ENCODE measurements at regions not wholly inside any gene's neighbourhood (a gene's known extent, or its start where the extent isn't known, plus 50 kb on each side); places are given as distances from the start of the nearest gene placed in this dataset.
A peak's percentile ranks its signal among the peaks of the same experiment; 100 is the strongest.

DNA sequence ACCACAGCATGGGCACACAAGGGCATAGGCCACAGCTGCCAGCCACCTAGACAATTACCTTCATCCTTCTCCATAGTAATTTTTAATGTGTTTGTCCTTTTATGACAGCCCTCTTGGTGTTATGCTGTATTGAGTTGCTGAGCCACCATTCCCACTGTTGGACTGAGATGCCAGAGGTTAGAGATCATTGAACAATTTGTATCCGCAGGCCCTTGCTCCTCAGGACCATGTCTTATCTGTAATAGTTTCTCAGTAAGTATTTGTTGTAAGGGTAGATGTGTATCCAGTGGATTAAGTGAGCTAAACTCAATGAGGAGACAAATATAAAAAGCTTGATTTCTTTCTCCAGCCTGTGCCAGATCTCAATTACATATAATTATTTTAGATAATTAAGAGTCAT lies 832.8 kb upstream of the ID2 start:
- H2BK120ac ChIP-seq (ENCODE audit: insufficient read depth, low read length, poor library complexity), result peak overlapping the region; percentile 16
- no peak overlapping the region for H4K12ac ChIP-seq (ENCODE audit: low read depth, low read length)
- peak overlapping the region; percentile 8 for H2BK5ac ChIP-seq (ENCODE audit: low read depth, low read length, poor library complexity)
- no peak overlapping the region for H2AFZ ChIP-seq (ENCODE audit: insufficient read depth, low read length, poor library complexity)
- H3K4me2 ChIP-seq (ENCODE audit: low read length), result no peak overlapping the region
- H3K36me3 ChIP-seq (ENCODE audit: control insufficient read depth in 1 of 2, insufficient read depth in 2 of 2, low read length in 2 of 2), result no peaks in the 10 kb centered on the region
- peak overlapping the region; percentile 12 for H4K8ac ChIP-seq (ENCODE audit: low read depth, low read length)
- WGBS (ENCODE audit: extremely low coverage, insufficient coverage, insufficient read length), result no CpG with 5 or more reads among the region's 1 CpG
- H2BK12ac ChIP-seq (ENCODE audit: low read length), result peak overlapping the region; percentile 50
- H3K9me3 ChIP-seq (ENCODE audit: insufficient read depth, low read depth, low read length), result no peaks in the 10 kb centered on the region
- no peak overlapping the region for H3K4me3 ChIP-seq (ENCODE audit: low read depth, low read length)
- peak overlapping the region; percentile 76 for H3K27ac ChIP-seq (ENCODE audit: low read depth, low read length)
- no peak overlapping the region for H2AK5ac ChIP-seq (ENCODE audit: low read length)
- H3K14ac ChIP-seq (ENCODE audit: low read length), result no peak overlapping the region
- peak; percentile 58 to 70 for DNase-seq
- peaks cover 13 to 18% of the 10 kb centered on the region in 2 experiments for H3K4me1 ChIP-seq (ENCODE audit: control insufficient read depth in 1 of 2, insufficient read depth in 2 of 2, low read length in 2 of 2)
- no peaks in the 10 kb centered on the region for H3K27me3 ChIP-seq (ENCODE audit: insufficient read depth, low read length)
- H3K4ac ChIP-seq (ENCODE audit: low read depth, low read length), result no peak overlapping the region
- no peaks in the 10 kb centered on the region for H3K79me2 ChIP-seq (ENCODE audit: control insufficient read depth, insufficient read depth, low read length, poor library complexity)
- no peak overlapping the region for H3K18ac ChIP-seq (ENCODE audit: low read length)
- H3K79me1 ChIP-seq (ENCODE audit: low read length), result peaks cover 13% of the 10 kb centered on the region
- peak overlapping the region; percentile 49 for H4K91ac ChIP-seq (ENCODE audit: low read depth, low read length)
- H3K9ac ChIP-seq (ENCODE audit: low read length), result no peak overlapping the region
- no peak overlapping the region for H3K23ac ChIP-seq (ENCODE audit: low read length)

DNA sequence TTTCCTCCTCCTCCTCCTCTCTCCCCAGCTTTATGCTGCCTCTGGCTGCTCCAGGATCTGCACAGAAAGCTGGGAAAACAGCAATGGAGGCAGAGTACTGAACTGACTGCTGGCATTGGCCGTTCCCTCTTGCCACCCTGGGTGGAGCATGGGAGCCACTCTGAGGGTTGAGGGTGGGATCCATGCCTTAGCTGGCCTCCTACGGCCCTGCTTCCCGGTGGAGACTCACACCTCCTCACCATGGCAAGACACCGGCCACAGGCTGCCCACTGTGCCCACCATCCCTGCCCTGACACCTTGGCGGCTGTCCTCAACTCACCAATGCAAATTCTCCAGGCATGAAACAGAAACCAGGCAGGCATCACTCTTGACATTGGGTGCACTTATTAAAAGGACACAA lies 832.3 kb upstream of the ID2 start:
- Histone ChIP-seq H3K4ac (ENCODE audit: low read depth, low read length) (no peak overlapping the region), H3K18ac (ENCODE audit: low read length) (peak overlapping the region; percentile 8), H3K4me2 (ENCODE audit: low read length) (no peak overlapping the region), H3K9ac (ENCODE audit: low read length) (no peak overlapping the region), H2BK12ac (ENCODE audit: low read length) (peak overlapping the region; percentile 3), H2AK5ac (ENCODE audit: low read length) (no peak overlapping the region), H3K9me3 (ENCODE audit: insufficient read depth, low read depth, low read length) (no peaks in the 10 kb centered on the region), H2AFZ (ENCODE audit: insufficient read depth, low read length, poor library complexity) (no peak overlapping the region), H3K27ac (ENCODE audit: low read depth, low read length) (no peak overlapping the region), H2BK5ac (ENCODE audit: low read depth, low read length, poor library complexity) (no peak overlapping the region), H3K79me2 (ENCODE audit: control insufficient read depth, insufficient read depth, low read length, poor library complexity) (no peaks in the 10 kb centered on the region), H4K8ac (ENCODE audit: low read depth, low read length) (no peak overlapping the region), H3K27me3 (ENCODE audit: insufficient read depth, low read length) (no peaks in the 10 kb centered on the region), H4K91ac (ENCODE audit: low read depth, low read length) (peak overlapping the region; percentile 46), H3K36me3 (ENCODE audit: control insufficient read depth in 1 of 2, insufficient read depth in 2 of 2, low read length in 2 of 2) (no peaks in the 10 kb centered on the region), H4K12ac (ENCODE audit: low read depth, low read length) (no peak overlapping the region), H2BK120ac (ENCODE audit: insufficient read depth, low read length, poor library complexity) (peak overlapping the region; percentile 0), H3K23ac (ENCODE audit: low read length) (no peak overlapping the region), H3K79me1 (ENCODE audit: low read length) (peaks cover 13% of the 10 kb centered on the region), H3K14ac (ENCODE audit: low read length) (peak overlapping the region; percentile 16), H3K4me3 (ENCODE audit: low read depth, low read length) (no peak overlapping the region), H3K4me1 (ENCODE audit: control insufficient read depth in 1 of 2, insufficient read depth in 2 of 2, low read length in 2 of 2) (peaks cover 12 to 16% of the 10 kb centered on the region in 2 experiments)
- no peak for DNase-seq
- no CpG with 5 or more reads among the region's 5 CpGs for WGBS (ENCODE audit: extremely low coverage, insufficient coverage, insufficient read length)

DNA sequence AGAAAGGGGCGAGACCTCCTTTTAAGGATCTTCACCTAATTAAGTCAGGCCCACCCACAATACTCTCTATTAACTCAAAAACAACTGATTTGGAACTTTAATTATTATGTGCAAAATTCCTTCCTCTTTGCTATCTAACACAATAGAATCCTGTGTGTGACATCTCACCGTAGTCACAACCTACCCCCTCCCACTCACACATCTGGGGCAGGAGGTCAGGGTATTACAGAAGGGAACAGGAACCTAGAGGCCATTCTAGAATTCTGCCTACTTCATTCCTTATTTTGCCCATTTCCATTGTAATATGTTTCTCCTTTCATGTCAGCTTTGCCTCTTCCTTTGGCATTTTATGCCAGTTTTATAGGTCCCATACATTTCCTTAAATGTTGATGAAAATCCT lies 829.3 kb upstream of the ID2 start:
- no peak overlapping the region for H3K9ac ChIP-seq (ENCODE audit: low read length)
- H3K4me3 ChIP-seq (ENCODE audit: low read depth, low read length), result no peak overlapping the region
- no peak overlapping the region for H3K23ac ChIP-seq (ENCODE audit: low read length)
- no CpG with 5 or more reads among the region's 2 CpGs for whole genome bisulfite sequencing (ENCODE audit: extremely low coverage, insufficient coverage, insufficient read length)
- no peaks in the 10 kb centered on the region for H3K36me3 ChIP-seq (ENCODE audit: control insufficient read depth in 1 of 2, insufficient read depth in 2 of 2, low read length in 2 of 2)
- no peak overlapping the region for H3K27ac ChIP-seq (ENCODE audit: low read depth, low read length)
- H3K14ac ChIP-seq (ENCODE audit: low read length), result no peak overlapping the region
- H2BK12ac ChIP-seq (ENCODE audit: low read length), result no peak overlapping the region
- H4K8ac ChIP-seq (ENCODE audit: low read depth, low read length), result no peak overlapping the region
- no peak overlapping the region for H2BK5ac ChIP-seq (ENCODE audit: low read depth, low read length, poor library complexity)
- H3K4ac ChIP-seq (ENCODE audit: low read depth, low read length), result no peak overlapping the region
- peaks cover 8 to 11% of the 10 kb centered on the region in 2 experiments for H3K4me1 ChIP-seq (ENCODE audit: control insufficient read depth in 1 of 2, insufficient read depth in 2 of 2, low read length in 2 of 2)
- no peaks in the 10 kb centered on the region for H3K79me2 ChIP-seq (ENCODE audit: control insufficient read depth, insufficient read depth, low read length, poor library complexity)
- no peaks in the 10 kb centered on the region for H3K27me3 ChIP-seq (ENCODE audit: insufficient read depth, low read length)
- H3K9me3 ChIP-seq (ENCODE audit: insufficient read depth, low read depth, low read length), result no peaks in the 10 kb centered on the region
- no peak overlapping the region for H4K12ac ChIP-seq (ENCODE audit: low read depth, low read length)
- H3K79me1 ChIP-seq (ENCODE audit: low read length), result peaks cover 3% of the 10 kb centered on the region
- DNase-seq, result no peak
- H3K4me2 ChIP-seq (ENCODE audit: low read length), result no peak overlapping the region
- no peak overlapping the region for H2AFZ ChIP-seq (ENCODE audit: insufficient read depth, low read length, poor library complexity)
- no peak overlapping the region for H2BK120ac ChIP-seq (ENCODE audit: insufficient read depth, low read length, poor library complexity)
- no peak overlapping the region for H3K18ac ChIP-seq (ENCODE audit: low read length)
- H2AK5ac ChIP-seq (ENCODE audit: low read length), result no peak overlapping the region
- no peak overlapping the region for H4K91ac ChIP-seq (ENCODE audit: low read depth, low read length)

DNA sequence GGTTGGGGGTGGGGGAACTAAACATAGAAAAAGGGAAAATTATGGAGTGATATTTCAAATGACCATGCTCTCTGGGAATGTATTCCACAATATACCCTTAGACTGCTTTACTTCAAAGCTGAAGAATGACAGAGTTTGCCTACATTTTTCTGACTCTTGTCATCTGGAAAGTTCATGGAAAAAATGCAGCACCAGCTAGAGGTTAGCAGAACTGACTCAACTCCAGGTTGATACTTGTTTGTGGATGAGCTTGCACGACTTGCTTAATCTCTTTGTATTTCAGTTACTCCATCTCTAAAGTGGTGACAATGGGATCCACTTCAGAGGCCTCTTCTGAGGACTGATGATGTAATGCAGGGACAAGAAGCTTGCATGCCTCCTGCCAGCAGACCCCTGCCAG lies 824.0 kb upstream of the ID2 start:
- Histone ChIP-seq H2AFZ (ENCODE audit: insufficient read depth, low read length, poor library complexity) (no peak overlapping the region), H2AK5ac (ENCODE audit: low read length) (no peak overlapping the region), H3K27ac (ENCODE audit: low read depth, low read length) (no peak overlapping the region), H3K9ac (ENCODE audit: low read length) (no peak overlapping the region), H3K79me1 (ENCODE audit: low read length) (no peaks in the 10 kb centered on the region), H3K27me3 (ENCODE audit: insufficient read depth, low read length) (no peaks in the 10 kb centered on the region), H3K9me3 (ENCODE audit: insufficient read depth, low read depth, low read length) (no peaks in the 10 kb centered on the region), H3K4me1 (ENCODE audit: control insufficient read depth in 1 of 2, insufficient read depth in 2 of 2, low read length in 2 of 2) (no peaks in the 10 kb centered on the region), H3K4ac (ENCODE audit: low read depth, low read length) (no peak overlapping the region), H3K36me3 (ENCODE audit: control insufficient read depth in 1 of 2, insufficient read depth in 2 of 2, low read length in 2 of 2) (no peaks in the 10 kb centered on the region), H3K4me2 (ENCODE audit: low read length) (no peak overlapping the region), H4K12ac (ENCODE audit: low read depth, low read length) (no peak overlapping the region), H3K4me3 (ENCODE audit: low read depth, low read length) (no peak overlapping the region), H4K8ac (ENCODE audit: low read depth, low read length) (no peak overlapping the region), H3K14ac (ENCODE audit: low read length) (no peak overlapping the region), H2BK120ac (ENCODE audit: insufficient read depth, low read length, poor library complexity) (no peak overlapping the region), H2BK5ac (ENCODE audit: low read depth, low read length, poor library complexity) (no peak overlapping the region), H3K79me2 (ENCODE audit: control insufficient read depth, insufficient read depth, low read length, poor library complexity) (no peaks in the 10 kb centered on the region), H2BK12ac (ENCODE audit: low read length) (no peak overlapping the region), H3K23ac (ENCODE audit: low read length) (no peak overlapping the region), H4K91ac (ENCODE audit: low read depth, low read length) (no peak overlapping the region), H3K18ac (ENCODE audit: low read length) (no peak overlapping the region)
- peak; percentile 27 to 80 for DNase-seq
- no CpG with 5 or more reads among the region's 1 CpG for WGBS (ENCODE audit: extremely low coverage, insufficient coverage, insufficient read length)

Data from trophoblast cell (in vitro differentiated cells and primary cell).